ENCODE measurements at regions not wholly inside any gene's neighbourhood (a gene's known extent, or its start where the extent isn't known, plus 50 kb on each side); places are given as distances from the start of the nearest gene placed in this dataset.

DNA sequence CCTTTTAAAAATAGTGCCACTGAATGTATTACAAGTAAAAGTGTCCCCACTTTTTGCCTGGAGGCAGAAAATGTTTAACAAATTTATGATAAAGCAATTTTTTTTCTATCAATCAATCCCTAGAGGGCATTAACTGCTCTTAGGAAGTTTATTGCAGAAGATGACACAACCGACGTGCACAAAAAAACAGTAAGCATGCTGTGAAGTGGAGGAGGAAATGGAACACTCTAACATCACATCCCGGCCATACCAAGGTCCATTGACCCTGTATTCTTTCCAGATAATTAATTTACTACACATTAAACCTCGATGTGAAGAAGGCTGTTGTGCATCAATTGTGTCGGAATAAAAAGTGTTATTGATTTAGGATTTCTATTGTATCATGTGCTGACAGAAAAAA is 264.9 kb upstream of the NR5A2 start:
- TF ChIP-seq TAF1 (IDR thresholded peaks at IDR 0.05; ENCODE audit: borderline replicate concordance, insufficient read depth, low read length) = no peak
- TF ChIP-seq, protein P1, sequence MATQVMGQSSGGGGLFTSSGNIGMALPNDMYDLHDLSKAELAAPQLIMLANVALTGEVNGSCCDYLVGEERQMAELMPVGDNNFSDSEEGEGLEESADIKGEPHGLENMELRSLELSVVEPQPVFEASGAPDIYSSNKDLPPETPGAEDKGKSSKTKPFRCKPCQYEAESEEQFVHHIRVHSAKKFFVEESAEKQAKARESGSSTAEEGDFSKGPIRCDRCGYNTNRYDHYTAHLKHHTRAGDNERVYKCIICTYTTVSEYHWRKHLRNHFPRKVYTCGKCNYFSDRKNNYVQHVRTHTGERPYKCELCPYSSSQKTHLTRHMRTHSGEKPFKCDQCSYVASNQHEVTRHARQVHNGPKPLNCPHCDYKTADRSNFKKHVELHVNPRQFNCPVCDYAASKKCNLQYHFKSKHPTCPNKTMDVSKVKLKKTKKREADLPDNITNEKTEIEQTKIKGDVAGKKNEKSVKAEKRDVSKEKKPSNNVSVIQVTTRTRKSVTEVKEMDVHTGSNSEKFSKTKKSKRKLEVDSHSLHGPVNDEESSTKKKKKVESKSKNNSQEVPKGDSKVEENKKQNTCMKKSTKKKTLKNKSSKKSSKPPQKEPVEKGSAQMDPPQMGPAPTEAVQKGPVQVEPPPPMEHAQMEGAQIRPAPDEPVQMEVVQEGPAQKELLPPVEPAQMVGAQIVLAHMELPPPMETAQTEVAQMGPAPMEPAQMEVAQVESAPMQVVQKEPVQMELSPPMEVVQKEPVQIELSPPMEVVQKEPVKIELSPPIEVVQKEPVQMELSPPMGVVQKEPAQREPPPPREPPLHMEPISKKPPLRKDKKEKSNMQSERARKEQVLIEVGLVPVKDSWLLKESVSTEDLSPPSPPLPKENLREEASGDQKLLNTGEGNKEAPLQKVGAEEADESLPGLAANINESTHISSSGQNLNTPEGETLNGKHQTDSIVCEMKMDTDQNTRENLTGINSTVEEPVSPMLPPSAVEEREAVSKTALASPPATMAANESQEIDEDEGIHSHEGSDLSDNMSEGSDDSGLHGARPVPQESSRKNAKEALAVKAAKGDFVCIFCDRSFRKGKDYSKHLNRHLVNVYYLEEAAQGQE (IDR thresholded peaks at IDR 0.05; ENCODE audit: insufficient read depth in 1 of 2, low read depth in 2 of 2, low read length in 2 of 2) = no peak
- TF ChIP-seq POLR2AphosphoS5 (IDR thresholded peaks at IDR 0.05; ENCODE audit: low read depth, low read length) = no peak
- no peak for TF ChIP-seq SIN3A (IDR thresholded peaks at IDR 0.05; ENCODE audit: borderline replicate concordance, insufficient read depth, low read length)
- TF ChIP-seq FOXP2 (optimal IDR thresholded peaks at IDR 0.05; ENCODE audit: borderline replicate concordance, extremely low read depth, extremely low read length, insufficient read depth) = no peak

DNA sequence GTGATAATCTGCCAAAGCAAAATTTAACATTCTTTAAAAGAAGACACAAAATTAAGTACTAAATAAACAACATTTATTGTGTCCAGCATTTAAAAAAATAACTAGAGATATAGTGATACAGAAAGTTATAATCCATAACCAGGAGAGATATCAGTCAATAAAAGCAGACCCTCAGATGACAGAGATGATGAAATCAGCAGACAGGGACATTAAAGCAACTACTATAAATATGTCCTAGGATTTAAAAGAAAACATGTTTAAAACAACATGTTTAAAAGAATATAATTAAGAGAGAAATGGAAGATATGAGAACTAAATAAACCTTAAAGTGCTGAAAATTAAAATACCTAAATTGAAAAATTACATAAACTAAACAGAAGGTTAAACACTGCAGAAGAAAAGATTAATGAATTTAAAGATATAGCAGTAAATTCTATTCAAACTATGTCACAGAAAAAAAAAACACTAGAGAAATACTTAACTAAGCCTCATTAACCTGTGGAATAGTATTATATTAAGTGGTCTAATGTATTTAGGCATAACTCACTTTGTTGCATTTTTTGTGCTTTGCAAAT is 261.2 kb upstream of the NR5A2 start:
- TF ChIP-seq FOXP2 (optimal IDR thresholded peaks at IDR 0.05; ENCODE audit: borderline replicate concordance, extremely low read depth, extremely low read length, insufficient read depth) (no peak), POLR2AphosphoS5 (IDR thresholded peaks at IDR 0.05; ENCODE audit: low read depth, low read length) (no peak), TAF1 (IDR thresholded peaks at IDR 0.05; ENCODE audit: borderline replicate concordance, insufficient read depth, low read length) (no peak), SIN3A (IDR thresholded peaks at IDR 0.05; ENCODE audit: borderline replicate concordance, insufficient read depth, low read length) (no peak)
- TF ChIP-seq, protein P1 (IDR thresholded peaks at IDR 0.05; ENCODE audit: insufficient read depth in 1 of 2, low read depth in 2 of 2, low read length in 2 of 2) = no peak

DNA sequence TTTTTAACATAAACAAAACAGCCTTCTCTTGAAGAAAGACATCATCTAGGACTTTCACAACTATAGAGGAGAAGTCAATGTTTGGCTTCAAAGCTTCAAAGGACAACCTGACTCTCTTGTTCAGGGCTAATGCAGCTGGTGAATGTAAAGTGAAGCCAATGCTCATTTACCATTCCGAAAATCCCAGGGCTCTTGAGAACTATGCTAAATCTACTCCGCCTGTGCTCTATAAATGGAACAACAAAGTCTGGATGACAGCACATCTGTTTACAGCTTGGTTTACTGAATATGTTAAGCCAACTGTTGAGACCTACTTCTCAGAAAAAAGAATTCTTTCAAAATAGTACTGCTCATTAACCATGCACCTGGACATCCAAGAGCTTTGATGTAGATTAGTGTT is 259.8 kb upstream of the NR5A2 start:
- TF ChIP-seq SIN3A (IDR thresholded peaks at IDR 0.05; ENCODE audit: borderline replicate concordance, insufficient read depth, low read length) = no peak
- TF ChIP-seq, protein P1 (IDR thresholded peaks at IDR 0.05; ENCODE audit: insufficient read depth in 1 of 2, low read depth in 2 of 2, low read length in 2 of 2) = no peak
- no peak for TF ChIP-seq POLR2AphosphoS5 (IDR thresholded peaks at IDR 0.05; ENCODE audit: low read depth, low read length)
- TF ChIP-seq TAF1 (IDR thresholded peaks at IDR 0.05; ENCODE audit: borderline replicate concordance, insufficient read depth, low read length) = no peak
- no peak for TF ChIP-seq FOXP2 (optimal IDR thresholded peaks at IDR 0.05; ENCODE audit: borderline replicate concordance, extremely low read depth, extremely low read length, insufficient read depth)

DNA sequence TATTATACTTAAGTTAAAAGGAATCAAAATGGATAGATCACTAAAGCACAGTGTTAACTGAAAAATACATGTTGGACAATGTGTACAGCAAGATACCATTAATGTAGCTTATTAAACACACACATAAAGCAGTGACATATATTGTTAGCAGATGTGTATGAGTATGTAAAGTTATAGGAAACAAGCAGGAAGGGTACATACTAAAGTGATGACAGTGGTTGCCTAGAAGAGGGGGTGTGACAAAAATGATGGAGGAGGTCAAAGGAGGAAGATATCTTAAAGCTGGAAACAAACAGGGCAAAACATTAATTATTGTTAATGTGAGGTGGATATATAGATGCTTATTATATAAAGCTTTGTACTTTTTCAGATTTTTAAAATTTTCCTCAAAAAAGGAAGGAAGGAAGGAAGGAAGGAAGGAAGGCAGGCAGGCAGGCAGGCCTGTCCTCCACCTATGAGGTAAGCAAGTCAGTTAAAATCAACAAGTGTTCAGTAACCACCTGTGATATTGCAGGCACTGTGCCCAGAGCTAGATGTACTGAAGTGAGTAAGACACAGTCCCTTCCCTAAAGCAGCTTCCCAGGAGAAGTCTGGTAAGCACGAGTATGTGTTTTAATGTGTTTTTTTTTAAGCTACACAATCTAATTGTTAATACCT is 252.9 kb upstream of the NR5A2 start:
- TF ChIP-seq, protein P1 (IDR thresholded peaks at IDR 0.05; ENCODE audit: insufficient read depth in 1 of 2, low read depth in 2 of 2, low read length in 2 of 2) = no peak
- TF ChIP-seq FOXP2 (optimal IDR thresholded peaks at IDR 0.05; ENCODE audit: borderline replicate concordance, extremely low read depth, extremely low read length, insufficient read depth) = no peak
- no peak for TF ChIP-seq TAF1 (IDR thresholded peaks at IDR 0.05; ENCODE audit: borderline replicate concordance, insufficient read depth, low read length)
- TF ChIP-seq POLR2AphosphoS5 (IDR thresholded peaks at IDR 0.05; ENCODE audit: low read depth, low read length) = no peak
- TF ChIP-seq SIN3A (IDR thresholded peaks at IDR 0.05; ENCODE audit: borderline replicate concordance, insufficient read depth, low read length) = no peak

All from PFSK-1 (cell line).